ENCODE measurements at regions not wholly inside any gene's neighbourhood (a gene's known extent, or its start where the extent isn't known, plus 50 kb on each side); places are given as distances from the start of the nearest gene placed in this dataset.
A peak's percentile ranks its signal among the peaks of the same experiment; 100 is the strongest.

- Histone ChIP-seq H3K27ac (ENCODE audit: low read depth, low read length) (no peak overlapping the region), H3K4me3 (ENCODE audit: low read length in 3 of 3) (no peak overlapping the region), H3K4me1 (ENCODE audit: control insufficient read depth in 3 of 3, insufficient read depth in 3 of 3, low read length in 3 of 3) (no peaks in the 10 kb centered on the region), H3K36me3 (ENCODE audit: control insufficient read depth in 3 of 3, insufficient read depth in 3 of 3, low read length in 3 of 3) (no peaks in the 10 kb centered on the region), H3K9me3 (ENCODE audit: control insufficient read depth in 3 of 3, low read length in 3 of 3) (no peaks in the 10 kb centered on the region), H3K27me3 (ENCODE audit: control insufficient read depth in 3 of 3, insufficient read depth in 3 of 3, low read length in 3 of 3) (peaks cover 0 to 2% (median 0%) of the 10 kb centered on the region in 3 donors), H3K9ac (ENCODE audit: low read depth in 1 of 3, low read length in 3 of 3) (no peak overlapping the region)
These were observed 252.5 kb downstream of the RPS24 start for GRCh38 chr10:78286186-78286585.

GRCh38 chr10:78286668-78287067 lies 253.0 kb downstream of the RPS24 start:
- H3K27ac ChIP-seq (ENCODE audit: low read depth, low read length) = no peak overlapping the region

GRCh38 chr10:78287618-78288017 lies 254.0 kb downstream of the RPS24 start:
- H3K27me3 ChIP-seq (ENCODE audit: control insufficient read depth in 3 of 3, insufficient read depth in 3 of 3, low read length in 3 of 3) = peaks cover 0 to 2% (median 0%) of the 10 kb centered on the region in 3 donors
- H3K9ac ChIP-seq (ENCODE audit: low read depth in 1 of 3, low read length in 3 of 3) = no peak overlapping the region
- H3K4me1 ChIP-seq (ENCODE audit: control insufficient read depth in 3 of 3, insufficient read depth in 3 of 3, low read length in 3 of 3) = peaks cover 0 to 1% (median 0%) of the 10 kb centered on the region in 3 donors
- no peaks in the 10 kb centered on the region for H3K36me3 ChIP-seq (ENCODE audit: control insufficient read depth in 3 of 3, insufficient read depth in 3 of 3, low read length in 3 of 3)
- no peaks in the 10 kb centered on the region for H3K9me3 ChIP-seq (ENCODE audit: control insufficient read depth in 3 of 3, low read length in 3 of 3)
- no peak overlapping the region for H3K27ac ChIP-seq (ENCODE audit: low read depth, low read length)
- H3K4me3 ChIP-seq (ENCODE audit: low read length in 3 of 3) = no peak overlapping the region

More at GRCh38 chr10:78286668-78287067, 253.0 kb downstream of the RPS24 start:
- Histone ChIP-seq H3K4me3 (ENCODE audit: low read length in 3 of 3) (no peak overlapping the region), H3K36me3 (ENCODE audit: control insufficient read depth in 3 of 3, insufficient read depth in 3 of 3, low read length in 3 of 3) (no peaks in the 10 kb centered on the region), H3K9me3 (ENCODE audit: control insufficient read depth in 3 of 3, low read length in 3 of 3) (no peaks in the 10 kb centered on the region), H3K4me1 (ENCODE audit: control insufficient read depth in 3 of 3, insufficient read depth in 3 of 3, low read length in 3 of 3) (no peaks in the 10 kb centered on the region), H3K27me3 (ENCODE audit: control insufficient read depth in 3 of 3, insufficient read depth in 3 of 3, low read length in 3 of 3) (peaks cover 0 to 2% (median 0%) of the 10 kb centered on the region in 3 donors), H3K9ac (ENCODE audit: low read depth in 1 of 3, low read length in 3 of 3) (no peak overlapping the region)

- Histone ChIP-seq H3K9me3 (ENCODE audit: control insufficient read depth in 3 of 3, low read length in 3 of 3) (no peaks in the 10 kb centered on the region), H3K27ac (ENCODE audit: low read depth, low read length) (no peak overlapping the region), H3K27me3 (ENCODE audit: control insufficient read depth in 3 of 3, insufficient read depth in 3 of 3, low read length in 3 of 3) (peaks cover 0 to 2% (median 0%) of the 10 kb centered on the region in 3 donors), H3K4me3 (ENCODE audit: low read length in 3 of 3) (no peak overlapping the region), H3K9ac (ENCODE audit: low read depth in 1 of 3, low read length in 3 of 3) (no peak overlapping the region), H3K4me1 (ENCODE audit: control insufficient read depth in 3 of 3, insufficient read depth in 3 of 3, low read length in 3 of 3) (peaks cover 9 to 12% (median 10%) of the 10 kb centered on the region in 3 donors), H3K36me3 (ENCODE audit: control insufficient read depth in 3 of 3, insufficient read depth in 3 of 3, low read length in 3 of 3) (no peaks in the 10 kb centered on the region)
These were observed 255.0 kb downstream of the RPS24 start for GRCh38 chr10:78288663-78289062.

GRCh38 chr10:78290131-78290750 lies 256.6 kb downstream of the RPS24 start:
- H3K27me3 ChIP-seq (ENCODE audit: control insufficient read depth in 3 of 3, insufficient read depth in 3 of 3, low read length in 3 of 3) = no peaks in the 10 kb centered on the region
- no peak overlapping the region for H3K9ac ChIP-seq (ENCODE audit: low read depth in 1 of 3, low read length in 3 of 3)
- no peak overlapping the region for H3K27ac ChIP-seq (ENCODE audit: low read depth, low read length)
- H3K4me3 ChIP-seq (ENCODE audit: low read length in 3 of 3) = no peak overlapping the region
- H3K9me3 ChIP-seq (ENCODE audit: control insufficient read depth in 3 of 3, low read length in 3 of 3) = no peaks in the 10 kb centered on the region
- H3K36me3 ChIP-seq (ENCODE audit: control insufficient read depth in 3 of 3, insufficient read depth in 3 of 3, low read length in 3 of 3) = no peaks in the 10 kb centered on the region
- H3K4me1 ChIP-seq (ENCODE audit: control insufficient read depth in 3 of 3, insufficient read depth in 3 of 3, low read length in 3 of 3) = peaks cover 18 to 25% (median 19%) of the 10 kb centered on the region in 3 donors

- H3K4me1 ChIP-seq (ENCODE audit: control insufficient read depth in 3 of 3, insufficient read depth in 3 of 3, low read length in 3 of 3) = peaks cover 18 to 25% (median 19%) of the 10 kb centered on the region in 3 donors
These were observed 258.1 kb downstream of the RPS24 start for GRCh38 chr10:78291722-78292121.

GRCh38 chr10:78292250-78292981 lies 258.8 kb downstream of the RPS24 start:
- Histone ChIP-seq H3K4me3 (ENCODE audit: low read length in 3 of 3) (no peak overlapping the region), H3K27me3 (ENCODE audit: control insufficient read depth in 3 of 3, insufficient read depth in 3 of 3, low read length in 3 of 3) (no peaks in the 10 kb centered on the region), H3K27ac (ENCODE audit: low read depth, low read length) (no peak overlapping the region), H3K9ac (ENCODE audit: low read depth in 1 of 3, low read length in 3 of 3) (peak overlapping the region in 1 of 3 donors; percentile 16), H3K9me3 (ENCODE audit: control insufficient read depth in 3 of 3, low read length in 3 of 3) (no peaks in the 10 kb centered on the region), H3K36me3 (ENCODE audit: control insufficient read depth in 3 of 3, insufficient read depth in 3 of 3, low read length in 3 of 3) (no peaks in the 10 kb centered on the region), H3K4me1 (ENCODE audit: control insufficient read depth in 3 of 3, insufficient read depth in 3 of 3, low read length in 3 of 3) (peaks cover 18 to 25% (median 19%) of the 10 kb centered on the region in 3 donors)

More at GRCh38 chr10:78291722-78292121, 258.1 kb downstream of the RPS24 start:
- H3K36me3 ChIP-seq (ENCODE audit: control insufficient read depth in 3 of 3, insufficient read depth in 3 of 3, low read length in 3 of 3) = no peaks in the 10 kb centered on the region
- H3K9me3 ChIP-seq (ENCODE audit: control insufficient read depth in 3 of 3, low read length in 3 of 3) = no peaks in the 10 kb centered on the region
- no peak overlapping the region for H3K9ac ChIP-seq (ENCODE audit: low read depth in 1 of 3, low read length in 3 of 3)
- H3K4me3 ChIP-seq (ENCODE audit: low read length in 3 of 3) = no peak overlapping the region
- H3K27ac ChIP-seq (ENCODE audit: low read depth, low read length) = no peak overlapping the region
- H3K27me3 ChIP-seq (ENCODE audit: control insufficient read depth in 3 of 3, insufficient read depth in 3 of 3, low read length in 3 of 3) = no peaks in the 10 kb centered on the region

DNA sequence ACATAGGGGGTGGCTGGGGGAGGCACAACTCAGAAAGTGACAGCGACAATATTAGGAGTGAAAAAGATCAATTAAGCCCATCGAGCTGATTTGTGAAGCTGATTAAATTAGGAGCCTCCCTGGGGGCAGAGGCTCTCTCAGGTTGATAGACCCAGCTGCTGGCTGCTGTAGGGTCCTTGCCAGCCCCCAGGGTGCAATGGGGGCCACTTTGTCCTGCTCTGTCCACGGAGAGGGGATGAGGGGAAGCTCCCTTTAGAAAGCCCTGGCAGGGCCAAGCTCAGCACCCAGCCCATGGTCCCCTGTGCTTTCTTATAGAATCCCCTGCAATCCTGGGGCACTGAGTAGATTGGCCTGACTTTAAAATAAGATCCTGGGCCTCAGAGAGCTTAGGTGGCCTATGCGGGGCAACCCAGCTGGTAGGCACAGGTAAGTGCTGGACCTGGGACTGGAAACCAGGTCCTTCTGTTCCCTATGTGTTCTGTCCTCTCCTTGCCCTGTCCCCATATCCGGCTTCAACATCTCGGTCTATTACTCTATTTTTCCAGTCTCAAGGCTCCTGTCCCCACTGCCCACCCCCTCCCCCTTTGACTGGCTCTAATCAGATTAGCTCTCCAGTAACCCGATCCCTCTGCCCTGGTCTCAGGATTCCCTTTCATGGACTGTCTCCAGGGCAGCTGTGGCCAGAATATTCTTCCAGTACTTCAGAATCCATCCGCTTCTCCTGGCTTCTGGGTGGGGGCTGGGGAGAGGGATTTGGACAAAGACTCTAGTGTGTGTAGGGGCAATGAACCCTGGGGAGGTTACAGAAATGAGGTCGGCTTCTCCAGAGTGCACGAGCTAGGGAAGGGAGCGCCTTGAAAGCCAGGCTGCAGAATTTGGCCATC lies 259.6 kb downstream of the RPS24 start:
- Histone ChIP-seq H3K4me3 (ENCODE audit: low read length in 3 of 3) (no peak overlapping the region), H3K9ac (ENCODE audit: low read depth in 1 of 3, low read length in 3 of 3) (peak overlapping the region in 2 of 3 donors; percentile 16 to 21), H3K27ac (ENCODE audit: low read depth, low read length) (no peak overlapping the region), H3K9me3 (ENCODE audit: control insufficient read depth in 3 of 3, low read length in 3 of 3) (no peaks in the 10 kb centered on the region), H3K27me3 (ENCODE audit: control insufficient read depth in 3 of 3, insufficient read depth in 3 of 3, low read length in 3 of 3) (no peaks in the 10 kb centered on the region), H3K4me1 (ENCODE audit: control insufficient read depth in 3 of 3, insufficient read depth in 3 of 3, low read length in 3 of 3) (peaks cover 18 to 25% (median 19%) of the 10 kb centered on the region in 3 donors), H3K36me3 (ENCODE audit: control insufficient read depth in 3 of 3, insufficient read depth in 3 of 3, low read length in 3 of 3) (no peaks in the 10 kb centered on the region)

GRCh38 chr10:78295242-78295641 lies 261.6 kb downstream of the RPS24 start:
- Histone ChIP-seq H3K4me3 (ENCODE audit: low read length in 3 of 3) (no peak overlapping the region), H3K9me3 (ENCODE audit: control insufficient read depth in 3 of 3, low read length in 3 of 3) (no peaks in the 10 kb centered on the region), H3K36me3 (ENCODE audit: control insufficient read depth in 3 of 3, insufficient read depth in 3 of 3, low read length in 3 of 3) (no peaks in the 10 kb centered on the region), H3K27me3 (ENCODE audit: control insufficient read depth in 3 of 3, insufficient read depth in 3 of 3, low read length in 3 of 3) (no peaks in the 10 kb centered on the region), H3K4me1 (ENCODE audit: control insufficient read depth in 3 of 3, insufficient read depth in 3 of 3, low read length in 3 of 3) (peaks cover 18 to 25% (median 23%) of the 10 kb centered on the region in 3 donors), H3K9ac (ENCODE audit: low read depth in 1 of 3, low read length in 3 of 3) (no peak overlapping the region), H3K27ac (ENCODE audit: low read depth, low read length) (no peak overlapping the region)
